SKM-1 treated with dmso at 0.1 percent for 144 hours (cell line): ENCODE measurements at regions not wholly inside any gene's neighbourhood (a gene's known extent, or its start where the extent isn't known, plus 50 kb on each side); places are given as distances from the start of the nearest gene placed in this dataset.
"Not testable (repeated sequence)": the region's sequence is repeated elsewhere in the genome, so short reads cannot be mapped to it uniquely, and the experiment has no call there.

Experiments
- DNase-seq: peaks from one replicate; lab custom pipeline; 2025; ENCODE audit not compliant: unreplicated experiment; lab: John Stamatoyannopoulos, UW

- DNase-seq, result not testable (repeated sequence)
These were observed 243.3 kb downstream of the TTC6 start for GRCh38 chr14:37838778-37839177.

GRCh38 chr14:37841039-37841438, 245.6 kb downstream of the TTC6 start:
- not testable (repeated sequence) for DNase-seq

- DNase-seq, result no peak
These were observed 246.7 kb downstream of the TTC6 start for GRCh38 chr14:37842106-37842505.

- no peak for DNase-seq
These were observed 248.7 kb downstream of the TTC6 start for GRCh38 chr14:37843954-37844607.

- no peak for DNase-seq
These were observed 249.2 kb downstream of the TTC6 start for GRCh38 chr14:37844614-37845013.

- no peak for DNase-seq
These were observed 253.7 kb downstream of the TTC6 start for GRCh38 chr14:37848985-37849621.

GRCh38 chr14:37851054-37851453, 255.6 kb downstream of the TTC6 start:
- no peak for DNase-seq

- no peak for DNase-seq
These were observed 260.4 kb downstream of the TTC6 start for GRCh38 chr14:37855871-37856270.

GRCh38 chr14:37857774-37858266, 262.4 kb downstream of the TTC6 start:
- no peak for DNase-seq

GRCh38 chr14:37858733-37859132, 263.3 kb downstream of the TTC6 start:
- DNase-seq, result no peak

- DNase-seq, result no peak
These were observed 263.7 kb downstream of the TTC6 start for GRCh38 chr14:37859177-37859576.

GRCh38 chr14:37862263-37862662, 266.8 kb downstream of the TTC6 start:
- no peak for DNase-seq

GRCh38 chr14:37864128-37864527, 268.7 kb downstream of the TTC6 start:
- DNase-seq, result no peak

GRCh38 chr14:37864861-37865718, 269.7 kb downstream of the TTC6 start:
- no peak for DNase-seq

GRCh38 chr14:37865719-37866549, 270.5 kb downstream of the TTC6 start:
- DNase-seq, result no peak

GRCh38 chr14:37869633-37870032, 274.2 kb downstream of the TTC6 start:
- DNase-seq, result no peak

- no peak for DNase-seq
These were observed 274.7 kb downstream of the TTC6 start for GRCh38 chr14:37870170-37870569.

GRCh38 chr14:37870632-37871346, 275.4 kb downstream of the TTC6 start:
- DNase-seq, result no peak

- not testable (repeated sequence) for DNase-seq
These were observed 278.6 kb downstream of the TTC6 start for GRCh38 chr14:37874065-37874428.

GRCh38 chr14:37874429-37875109, 279.1 kb downstream of the TTC6 start:
- peak; percentile 24 for DNase-seq
